Osteocyte (in vitro differentiated cells): ENCODE measurements at regions not wholly inside any gene's neighbourhood (a gene's known extent, or its start where the extent isn't known, plus 50 kb on each side); places are given as distances from the start of the nearest gene placed in this dataset.
A peak's percentile ranks its signal among the peaks of the same experiment; 100 is the strongest.

Source experiments
- DNase-seq: peaks from one replicate; pipeline ENCODE4 v3.0.0; 2021; ENCODE audit warnings: mixed read lengths; ENCODE audit not compliant: unreplicated experiment; ENCODE audit errors: extremely low spot score
- H3K27ac Mint-ChIP-seq: one replicate; pipeline ENCODE4 v1.8.0; 2021; ENCODE audit warnings: mild to moderate bottlenecking, mixed read lengths; ENCODE audit not compliant: unreplicated experiment
- H3K27me3 Mint-ChIP-seq: one replicate; pipeline ENCODE4 v1.8.0; 2021; ENCODE audit warnings: mixed read lengths; ENCODE audit not compliant: unreplicated experiment
- H3K36me3 Mint-ChIP-seq: one replicate; pipeline ENCODE4 v1.8.0; 2021; ENCODE audit warnings: mixed read lengths; ENCODE audit not compliant: unreplicated experiment
- H3K4me1 Mint-ChIP-seq: one replicate; pipeline ENCODE4 v1.8.0; 2021; ENCODE audit warnings: mixed read lengths; ENCODE audit not compliant: unreplicated experiment
- H3K4me3 Mint-ChIP-seq: one replicate; pipeline ENCODE4 v1.8.0; 2021; ENCODE audit warnings: mild to moderate bottlenecking, moderate library complexity, mixed read lengths; ENCODE audit not compliant: unreplicated experiment
- H3K9me3 Mint-ChIP-seq: one replicate; pipeline ENCODE4 v1.8.0; 2021; ENCODE audit warnings: mixed read lengths; ENCODE audit not compliant: unreplicated experiment
- CTCF ChIP-seq: fragments of 200-600 bp; sonication (generic); IDR thresholded peaks from 2 replicates; pipeline ENCODE4 v1.5.0; 2021; ENCODE audit warnings: antibody characterized with exemption, mild to moderate bottlenecking, moderate library complexity

GRCh38 chr12:93984005-93984404 lies 164.4 kb upstream of the PLXNC1 start:
- no peaks in the 10 kb centered on the region for H3K36me3 Mint-ChIP-seq
- no peak for DNase-seq
- no peak overlapping the region for H3K27ac Mint-ChIP-seq
- no peak overlapping the region for H3K4me3 Mint-ChIP-seq
- H3K4me1 Mint-ChIP-seq = peaks cover 23% of the 10 kb centered on the region
- no peak for TF ChIP-seq CTCF
- no peaks in the 10 kb centered on the region for H3K9me3 Mint-ChIP-seq
- H3K27me3 Mint-ChIP-seq = no peaks in the 10 kb centered on the region

DNA sequence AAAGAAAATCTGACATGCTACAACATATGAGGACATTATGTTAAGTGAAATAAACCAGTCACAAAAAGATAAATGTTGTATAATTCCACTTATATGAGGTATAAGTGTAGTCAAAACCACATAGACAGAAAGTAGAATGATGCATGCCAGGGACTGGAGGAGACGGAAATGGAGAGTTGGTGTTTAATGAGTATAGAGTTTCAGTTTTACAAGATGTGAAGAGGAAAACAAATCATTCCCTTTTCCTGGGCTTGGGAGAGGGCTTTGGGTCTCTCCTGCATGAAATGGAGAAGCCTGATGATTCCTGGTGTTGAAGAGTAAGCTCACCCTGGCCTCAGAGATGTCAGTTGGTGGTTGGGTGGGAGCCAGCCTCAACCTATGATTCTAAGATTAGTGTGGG lies 158.4 kb upstream of the PLXNC1 start:
- Mint-ChIP-seq H3K36me3 (no peaks in the 10 kb centered on the region), H3K27ac (no peak overlapping the region), H3K9me3 (no peaks in the 10 kb centered on the region), H3K4me1 (peaks cover 10% of the 10 kb centered on the region), H3K4me3 (no peak overlapping the region), H3K27me3 (no peaks in the 10 kb centered on the region)
- TF ChIP-seq CTCF = no peak
- no peak for DNase-seq

- no peak for DNase-seq
- TF ChIP-seq CTCF = peak; percentile 52
- Mint-ChIP-seq H3K36me3 (no peaks in the 10 kb centered on the region), H3K9me3 (no peaks in the 10 kb centered on the region), H3K27me3 (no peaks in the 10 kb centered on the region), H3K4me1 (peaks cover 10% of the 10 kb centered on the region), H3K4me3 (no peak overlapping the region), H3K27ac (peak overlapping the region; percentile 35)
Observed at GRCh38 chr12:93990832-93991803, 157.3 kb upstream of the PLXNC1 start.

DNA sequence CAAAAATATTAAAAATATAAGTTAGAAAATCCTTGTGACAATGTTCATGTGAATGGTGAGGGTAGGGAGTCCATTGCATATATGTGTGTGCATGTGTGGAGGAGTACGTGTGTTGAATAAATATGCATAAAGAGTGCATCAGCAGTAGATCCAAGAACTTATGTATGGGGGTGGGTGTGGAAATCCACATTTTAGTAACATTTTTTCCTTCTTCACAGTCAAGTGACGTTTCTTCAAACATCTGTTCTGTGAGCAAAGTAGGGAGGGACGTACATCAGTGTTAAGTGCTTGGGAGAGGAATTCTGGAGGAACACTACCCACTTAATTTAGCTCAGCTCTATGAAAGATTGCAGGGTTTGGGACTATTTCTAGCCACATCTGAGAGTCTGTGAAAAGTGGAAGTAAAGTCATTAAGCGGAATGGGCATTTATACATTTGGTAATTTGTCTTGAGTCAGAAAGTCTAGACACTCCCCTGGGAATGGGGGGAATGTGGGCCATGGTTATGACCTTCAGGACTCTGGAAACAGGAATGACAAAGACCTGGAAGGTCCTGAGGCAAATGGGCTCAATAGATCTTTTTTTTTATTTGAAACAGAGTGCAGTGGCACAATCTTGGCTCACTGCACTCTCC lies 156.4 kb upstream of the PLXNC1 start:
- no peaks in the 10 kb centered on the region for H3K36me3 Mint-ChIP-seq
- H3K4me3 Mint-ChIP-seq = no peak overlapping the region
- H3K27ac Mint-ChIP-seq = no peak overlapping the region
- no peaks in the 10 kb centered on the region for H3K9me3 Mint-ChIP-seq
- H3K27me3 Mint-ChIP-seq = no peaks in the 10 kb centered on the region
- TF ChIP-seq CTCF = no peak
- peaks cover 10% of the 10 kb centered on the region for H3K4me1 Mint-ChIP-seq
- DNase-seq = no peak

- H3K36me3 Mint-ChIP-seq = no peaks in the 10 kb centered on the region
Observed at GRCh38 chr12:93994721-93995120, 153.7 kb upstream of the PLXNC1 start.

More at GRCh38 chr12:93994721-93995120, 153.7 kb upstream of the PLXNC1 start:
- Mint-ChIP-seq H3K9me3 (peaks cover 14% of the 10 kb centered on the region), H3K4me3 (no peak overlapping the region), H3K27me3 (no peaks in the 10 kb centered on the region), H3K4me1 (peaks cover 10% of the 10 kb centered on the region), H3K27ac (no peak overlapping the region)
- no peak for TF ChIP-seq CTCF
- no peak for DNase-seq
